HUES64 (cell line): ENCODE measurements at regions not wholly inside any gene's neighbourhood (a gene's known extent, or its start where the extent isn't known, plus 50 kb on each side); places are given as distances from the start of the nearest gene placed in this dataset.
A peak's percentile ranks its signal among the peaks of the same experiment; 100 is the strongest.

Source experiments
- H3K27ac ChIP-seq: 2 replicates; pipeline ENCODE4 v1.7.0; 2013; ENCODE audit warnings: low read depth, low read length, inconsistent platforms
- H3K27me3 ChIP-seq: 2 replicates; pipeline ENCODE4 v1.6.1; 2013; ENCODE audit warnings: mild to moderate bottlenecking, low read length; ENCODE audit not compliant: insufficient read depth
- H3K36me3 ChIP-seq: 2 replicates; pipeline ENCODE4 v1.6.1; 2013; ENCODE audit warnings: mild to moderate bottlenecking, low read length; ENCODE audit not compliant: insufficient read depth
- H3K4me1 ChIP-seq: 2 replicates; pipeline ENCODE4 v1.6.1; 2013; ENCODE audit warnings: mild to moderate bottlenecking, low read length, moderate library complexity; ENCODE audit not compliant: insufficient read depth
- H3K4me3 ChIP-seq: 2 replicates; pipeline ENCODE4 v1.5.1; 2013; ENCODE audit warnings: mild to moderate bottlenecking, low read length, moderate library complexity
- H3K9ac ChIP-seq: 2 replicates; pipeline ENCODE4 v1.6.1; 2013; ENCODE audit warnings: mild to moderate bottlenecking, low read depth, low read length
- H3K9me3 ChIP-seq: 2 replicates; pipeline ENCODE4 v1.6.1; 2013; ENCODE audit warnings: low read depth, low read length; ENCODE audit not compliant: insufficient read depth
- WGBS: fragments of 150-250, 120-280 bp; methylation state at CpG from one replicate; pipeline ENCODE4 v1.1.7; 2013; ENCODE audit warnings: missing lambda C conversion rate; 5-methylcytosine and 5-hydroxymethylcytosine counted together

- Histone ChIP-seq H3K9ac (no peak overlapping the region), H3K9me3 (no peaks in the 10 kb centered on the region), H3K27ac (peak overlapping the region; percentile 22; the same call in 1 of the 2 replicates), H3K27me3 (no peaks in the 10 kb centered on the region; the same call in 1 of the 2 replicates), H3K4me3 (no peak overlapping the region), H3K36me3 (no peaks in the 10 kb centered on the region), H3K4me1 (peaks cover 26% of the 10 kb centered on the region)
- 88% methylated on average over 3 of the region's 3 CpGs for WGBS
These were observed 158.9 kb upstream of the EGFLAM start for GRCh38 chr5:38099205-38100168.

- peaks cover 24% of the 10 kb centered on the region for H3K4me1 ChIP-seq
- no peaks in the 10 kb centered on the region for H3K36me3 ChIP-seq
- no peak overlapping the region for H3K27ac ChIP-seq
- H3K9me3 ChIP-seq: no peaks in the 10 kb centered on the region
- WGBS: 89% methylated on average over 3 of the region's 3 CpGs
- no peaks in the 10 kb centered on the region for H3K27me3 ChIP-seq
- H3K4me3 ChIP-seq: no peak overlapping the region
- H3K9ac ChIP-seq: no peak overlapping the region
These were observed 163.5 kb upstream of the EGFLAM start for GRCh38 chr5:38094889-38095288.

GRCh38 chr5:38093855-38094254, 164.5 kb upstream of the EGFLAM start:
- H3K9me3 ChIP-seq: no peaks in the 10 kb centered on the region
- no peak overlapping the region for H3K4me3 ChIP-seq
- no peak overlapping the region for H3K27ac ChIP-seq
- no peaks in the 10 kb centered on the region for H3K27me3 ChIP-seq
- no peak overlapping the region for H3K9ac ChIP-seq
- H3K36me3 ChIP-seq: no peaks in the 10 kb centered on the region
- H3K4me1 ChIP-seq: peaks cover 14% of the 10 kb centered on the region; the same call in 1 of the 2 replicates
- WGBS: 93% methylated on average over 3 of the region's 4 CpGs

GRCh38 chr5:38086777-38087176, 171.6 kb upstream of the EGFLAM start:
- no peaks in the 10 kb centered on the region for H3K36me3 ChIP-seq
- H3K9ac ChIP-seq: no peak overlapping the region
- H3K4me1 ChIP-seq: no peaks in the 10 kb centered on the region
- H3K27ac ChIP-seq: no peak overlapping the region
- no peaks in the 10 kb centered on the region for H3K9me3 ChIP-seq
- no peaks in the 10 kb centered on the region for H3K27me3 ChIP-seq
- 92% methylated on average over 4 of the region's 4 CpGs for WGBS
- no peak overlapping the region for H3K4me3 ChIP-seq

- Histone ChIP-seq H3K9me3 (no peaks in the 10 kb centered on the region), H3K27me3 (no peaks in the 10 kb centered on the region), H3K36me3 (no peaks in the 10 kb centered on the region), H3K27ac (no peak overlapping the region), H3K4me3 (no peak overlapping the region), H3K4me1 (no peaks in the 10 kb centered on the region), H3K9ac (no peak overlapping the region)
- 95% methylated on average over 3 of the region's 3 CpGs for WGBS
These were observed 178.5 kb upstream of the EGFLAM start for GRCh38 chr5:38079620-38080402.

GRCh38 chr5:38078161-38078560, 180.2 kb upstream of the EGFLAM start:
- H3K27me3 ChIP-seq: no peaks in the 10 kb centered on the region
- H3K4me1 ChIP-seq: no peaks in the 10 kb centered on the region
- no peaks in the 10 kb centered on the region for H3K9me3 ChIP-seq
- WGBS: 89% methylated on average over 3 of the region's 3 CpGs
- H3K9ac ChIP-seq: no peak overlapping the region
- no peak overlapping the region for H3K4me3 ChIP-seq
- H3K36me3 ChIP-seq: no peaks in the 10 kb centered on the region
- H3K27ac ChIP-seq: no peak overlapping the region

GRCh38 chr5:38077652-38078051, 180.7 kb upstream of the EGFLAM start:
- no peaks in the 10 kb centered on the region for H3K9me3 ChIP-seq
- H3K4me1 ChIP-seq: no peaks in the 10 kb centered on the region
- whole genome bisulfite sequencing: 88% methylated on average over 1 of the region's 1 CpG
- H3K27ac ChIP-seq: no peak overlapping the region
- H3K9ac ChIP-seq: no peak overlapping the region
- no peaks in the 10 kb centered on the region for H3K27me3 ChIP-seq
- H3K4me3 ChIP-seq: no peak overlapping the region
- no peaks in the 10 kb centered on the region for H3K36me3 ChIP-seq

- Histone ChIP-seq H3K36me3 (no peaks in the 10 kb centered on the region), H3K4me3 (no peak overlapping the region), H3K9ac (no peak overlapping the region), H3K9me3 (no peaks in the 10 kb centered on the region), H3K27me3 (no peaks in the 10 kb centered on the region), H3K4me1 (no peaks in the 10 kb centered on the region), H3K27ac (no peak overlapping the region)
- 92% methylated on average over 7 of the region's 9 CpGs for WGBS
These were observed 186.3 kb upstream of the EGFLAM start for GRCh38 chr5:38071831-38072694.

- no peak overlapping the region for H3K9ac ChIP-seq
- H3K4me1 ChIP-seq: no peaks in the 10 kb centered on the region
- no peak overlapping the region for H3K4me3 ChIP-seq
- WGBS: 93% methylated on average over 6 of the region's 6 CpGs
- no peaks in the 10 kb centered on the region for H3K36me3 ChIP-seq
- H3K27me3 ChIP-seq: no peaks in the 10 kb centered on the region
- H3K27ac ChIP-seq: no peak overlapping the region
- no peaks in the 10 kb centered on the region for H3K9me3 ChIP-seq
These were observed 187.9 kb upstream of the EGFLAM start for GRCh38 chr5:38070304-38070950.

GRCh38 chr5:38069360-38069759, 189.0 kb upstream of the EGFLAM start:
- H3K27me3 ChIP-seq: no peaks in the 10 kb centered on the region
- H3K27ac ChIP-seq: no peak overlapping the region
- H3K4me1 ChIP-seq: no peaks in the 10 kb centered on the region
- no peak overlapping the region for H3K4me3 ChIP-seq
- H3K9ac ChIP-seq: no peak overlapping the region
- H3K9me3 ChIP-seq: no peaks in the 10 kb centered on the region
- 93% methylated on average over 3 of the region's 3 CpGs for whole genome bisulfite sequencing
- H3K36me3 ChIP-seq: no peaks in the 10 kb centered on the region
